Lung (tissue), 11 donors: ENCODE measurements at regions not wholly inside any gene's neighbourhood (a gene's known extent, or its start where the extent isn't known, plus 50 kb on each side); places are given as distances from the start of the nearest gene placed in this dataset.

Source experiments
- ATAC-seq: fragments of 200-7000 bp; cut with Tn5 transposase; one replicate; pipeline ENCODE4 v1.9.1; 2020; ENCODE audit warnings: moderate number of reproducible peaks; ENCODE audit not compliant: insufficient read depth, low FRiP score
- DNase-seq, 3 donors: peaks; one replicate each; pipeline ENCODE4 v3.0.0-alpha.2; 2013 to 2017
- H3K27ac ChIP-seq, 2 donors: one replicate each; pipeline ENCODE4 v1.5.1; 2013; ENCODE audit warnings: mild to moderate bottlenecking in 2 of 2, moderate library complexity in 2 of 2, control low read depth in 1 of 2, inconsistent platforms in 1 of 2, low read depth in 1 of 2, low read length in 1 of 2
- H3K27me3 ChIP-seq, 3 donors: one replicate each; pipeline ENCODE4 v1.5.1; 2013; ENCODE audit warnings: low read length in 2 of 3; ENCODE audit not compliant: control insufficient read depth in 3 of 3, insufficient read depth in 3 of 3
- H3K36me3 ChIP-seq, 4 donors: one replicate each; pipeline ENCODE4 v1.5.1; 2013; ENCODE audit warnings: low read length in 4 of 4, mild to moderate bottlenecking in 1 of 4, moderate library complexity in 1 of 4; ENCODE audit not compliant: control insufficient read depth in 4 of 4, insufficient read depth in 4 of 4
- H3K4me1 ChIP-seq, 5 donors: one replicate each; pipeline ENCODE4 v1.5.1; 2013; ENCODE audit warnings: low read length in 5 of 5, mild to moderate bottlenecking in 2 of 5, moderate library complexity in 1 of 5; ENCODE audit not compliant: control insufficient read depth in 5 of 5, insufficient read depth in 5 of 5
- H3K4me3 ChIP-seq: one replicate; pipeline ENCODE4 v1.5.1; 2013; ENCODE audit warnings: mild to moderate bottlenecking, control low read depth, moderate library complexity
- H3K9ac ChIP-seq, 2 donors: one replicate each; pipeline ENCODE4 v1.5.1; 2013; ENCODE audit warnings: low read length in 2 of 2, control low read depth in 1 of 2; ENCODE audit not compliant: insufficient read depth in 1 of 2
- H3K9me3 ChIP-seq, 4 donors: one replicate each; pipeline ENCODE4 v1.5.1; 2013; ENCODE audit warnings: low read length in 3 of 4, mild to moderate bottlenecking in 1 of 4, moderate library complexity in 1 of 4; ENCODE audit not compliant: control insufficient read depth in 4 of 4, insufficient read depth in 3 of 4
- WGBS, 2 donors: extraction: QIAGEN DNeasy Blood & Tissue Kit; methylation state at CpG; one replicate each; pipeline ENCODE4 v1.1.7; 2013; 5-methylcytosine and 5-hydroxymethylcytosine counted together
- TF ChIP-seq, protein P1 (sequence below): IDR thresholded peaks from 2 replicates; pipeline ENCODE4 v1.5.1; 2012; ENCODE audit warnings: mild to moderate bottlenecking; ENCODE audit errors: control extremely low read depth, extremely low read depth
- donor health status: control.
- donor health status: control.
- donor health status: Bipolar disorder and iron deficiency.
- donor health status: healthy.
- donor health status: DM: yes; HTN: yes; CAD: no.

DNA sequence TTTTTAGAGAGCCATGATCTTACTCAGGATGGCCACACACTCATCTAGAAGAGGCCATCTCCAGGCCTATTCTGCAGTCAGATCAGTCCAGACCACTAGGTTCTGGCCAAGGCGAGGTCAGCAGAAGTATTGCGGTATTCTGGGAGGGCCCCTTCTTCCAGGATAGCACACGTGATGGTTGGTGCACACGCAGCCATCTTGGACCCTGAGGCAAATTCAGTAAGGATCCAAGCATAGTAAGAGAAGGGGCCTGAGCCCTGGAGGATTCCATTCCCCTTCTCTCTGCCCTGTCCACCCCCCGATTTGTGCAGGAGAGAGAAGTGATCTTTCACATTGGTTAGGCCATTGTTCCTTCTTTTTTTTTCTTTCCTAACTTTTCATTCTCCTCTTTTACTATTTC is 957.9 kb downstream of the BRD1 start:
- DNase-seq = no peak
- Histone ChIP-seq H3K36me3 (no peaks in the 10 kb centered on the region), H3K27ac (no peak overlapping the region), H3K4me3 (no peak overlapping the region), H3K9ac (no peak overlapping the region), H3K4me1 (peaks cover 0 to 5% (median 0%) of the 10 kb centered on the region in 5 donors), H3K9me3 (peaks cover 0 to 5% (median 0%) of the 10 kb centered on the region in 4 donors), H3K27me3 (peaks cover 0 to 3% (median 0%) of the 10 kb centered on the region in 3 donors)
- 92 to 95% methylated on average over 5 of the region's 5 CpGs for WGBS, 2 donors
- TF ChIP-seq, protein P1, sequence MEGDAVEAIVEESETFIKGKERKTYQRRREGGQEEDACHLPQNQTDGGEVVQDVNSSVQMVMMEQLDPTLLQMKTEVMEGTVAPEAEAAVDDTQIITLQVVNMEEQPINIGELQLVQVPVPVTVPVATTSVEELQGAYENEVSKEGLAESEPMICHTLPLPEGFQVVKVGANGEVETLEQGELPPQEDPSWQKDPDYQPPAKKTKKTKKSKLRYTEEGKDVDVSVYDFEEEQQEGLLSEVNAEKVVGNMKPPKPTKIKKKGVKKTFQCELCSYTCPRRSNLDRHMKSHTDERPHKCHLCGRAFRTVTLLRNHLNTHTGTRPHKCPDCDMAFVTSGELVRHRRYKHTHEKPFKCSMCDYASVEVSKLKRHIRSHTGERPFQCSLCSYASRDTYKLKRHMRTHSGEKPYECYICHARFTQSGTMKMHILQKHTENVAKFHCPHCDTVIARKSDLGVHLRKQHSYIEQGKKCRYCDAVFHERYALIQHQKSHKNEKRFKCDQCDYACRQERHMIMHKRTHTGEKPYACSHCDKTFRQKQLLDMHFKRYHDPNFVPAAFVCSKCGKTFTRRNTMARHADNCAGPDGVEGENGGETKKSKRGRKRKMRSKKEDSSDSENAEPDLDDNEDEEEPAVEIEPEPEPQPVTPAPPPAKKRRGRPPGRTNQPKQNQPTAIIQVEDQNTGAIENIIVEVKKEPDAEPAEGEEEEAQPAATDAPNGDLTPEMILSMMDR = no peak
- ATAC-seq = no peak

DNA sequence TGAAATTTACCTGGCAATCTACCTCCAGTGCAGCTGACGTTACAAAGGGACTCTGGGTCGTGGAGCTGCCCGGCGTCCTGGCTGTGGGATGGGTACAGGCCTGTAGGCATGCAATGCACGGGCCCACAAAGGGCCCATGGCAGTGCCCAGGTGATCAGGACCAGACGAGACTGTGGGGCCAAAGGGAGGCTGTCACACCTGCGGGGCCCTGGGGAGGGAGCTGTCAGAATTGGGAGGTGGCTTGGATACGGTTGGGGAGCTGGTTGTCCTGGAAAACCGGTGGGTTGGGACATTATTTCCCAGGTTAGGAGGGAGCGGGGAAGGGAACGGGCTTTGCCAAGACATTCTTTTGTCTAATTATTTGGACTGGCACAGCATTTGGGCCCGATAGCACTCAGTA is 958.5 kb downstream of the BRD1 start:
- TF ChIP-seq, protein P1 = no peak
- H3K4me3 ChIP-seq = no peak overlapping the region
- H3K9ac ChIP-seq = no peak overlapping the region
- H3K27ac ChIP-seq = no peak overlapping the region
- H3K4me1 ChIP-seq = peaks cover 0 to 5% (median 0%) of the 10 kb centered on the region in 5 donors
- ATAC-seq (no peak), DNase-seq (no peak)
- WGBS, 2 donors = 85 to 86% methylated on average over 12 of the region's 12 CpGs
- no peaks in the 10 kb centered on the region for H3K36me3 ChIP-seq
- peaks cover 0 to 6% (median 0%) of the 10 kb centered on the region in 3 donors for H3K27me3 ChIP-seq
- peaks cover 0 to 5% (median 0%) of the 10 kb centered on the region in 4 donors for H3K9me3 ChIP-seq

DNA sequence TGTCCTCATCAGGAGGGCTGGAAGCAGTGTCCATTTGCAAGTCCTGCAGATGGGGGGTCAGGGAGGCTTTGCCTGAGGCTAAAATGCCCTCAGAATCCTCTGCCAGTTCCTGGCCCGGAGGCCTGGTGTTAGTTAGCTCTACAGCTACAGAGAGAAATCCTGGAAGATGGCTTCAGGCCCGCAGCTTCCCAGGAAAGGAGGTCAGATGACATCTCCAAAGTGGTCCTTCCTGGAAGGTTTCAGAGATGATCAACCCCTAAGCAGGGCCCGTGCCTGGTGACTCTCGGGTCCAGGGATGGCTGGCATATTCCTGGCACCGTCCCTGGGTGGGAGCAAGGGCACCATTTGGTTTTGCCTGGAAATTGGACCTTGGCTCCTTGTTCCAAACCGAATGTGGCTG is 959.1 kb downstream of the BRD1 start:
- no peak for ATAC-seq
- 67 to 68% methylated on average over 6 of the region's 6 CpGs for WGBS, 2 donors

More for the DNA sequence above, 959.1 kb downstream of the BRD1 start:
- TF ChIP-seq, protein P1 = no peak
- Histone ChIP-seq H3K36me3 (no peaks in the 10 kb centered on the region), H3K9me3 (peaks cover 0 to 5% (median 0%) of the 10 kb centered on the region in 4 donors), H3K27me3 (peaks cover 0 to 8% (median 0%) of the 10 kb centered on the region in 3 donors), H3K4me1 (peaks cover 0 to 5% (median 0%) of the 10 kb centered on the region in 5 donors), H3K4me3 (no peak overlapping the region), H3K9ac (no peak overlapping the region), H3K27ac (no peak overlapping the region)
- DNase-seq = no peak
